ENCODE measurements at regions not wholly inside any gene's neighbourhood (a gene's known extent, or its start where the extent isn't known, plus 50 kb on each side); places are given as distances from the start of the nearest gene placed in this dataset.

DNA sequence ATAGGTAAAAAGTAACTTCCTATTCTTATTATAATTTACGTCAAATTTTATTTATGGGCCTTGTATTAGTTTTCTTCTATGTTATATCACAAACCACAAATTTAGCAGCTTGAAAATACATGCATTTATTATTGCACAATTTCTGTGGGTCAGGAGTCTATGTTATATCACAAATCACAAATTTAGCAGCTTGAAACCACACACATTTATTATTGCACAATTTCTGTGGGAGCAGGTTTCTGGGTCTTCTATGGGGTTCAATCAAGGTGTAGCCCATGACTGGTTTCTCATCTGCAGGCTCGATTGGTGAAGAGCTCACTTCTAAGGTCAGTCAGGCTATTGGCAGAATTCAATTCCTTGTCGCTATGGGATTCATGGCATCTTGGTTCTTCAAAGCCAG is 332.7 kb upstream of the HAND2 start:
- no peak for DNase-seq (ENCODE audit: low read depth in 4 of 4, low spot score in 3 of 4)

DNA sequence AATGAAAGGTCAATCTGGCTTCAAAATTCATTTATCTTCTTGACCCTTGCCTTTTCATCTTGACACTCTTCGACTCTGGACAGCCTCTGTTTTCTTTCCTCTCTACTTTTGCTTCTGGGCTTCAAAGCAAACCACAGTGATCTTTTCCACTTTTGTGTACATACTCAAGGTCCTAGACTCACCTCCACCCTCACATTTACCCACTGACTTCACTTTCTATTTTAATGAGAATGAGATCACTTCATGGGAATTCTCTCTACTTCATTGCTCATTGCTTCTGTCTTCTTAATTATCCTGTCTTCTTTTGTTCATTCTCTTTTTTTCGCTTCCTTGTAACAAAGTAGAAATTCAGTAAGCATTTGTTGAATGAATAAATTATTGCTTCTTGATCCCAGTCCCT is 330.1 kb upstream of the HAND2 start:
- DNase-seq (ENCODE audit: low read depth in 4 of 4, low spot score in 3 of 4) = no peak

DNA sequence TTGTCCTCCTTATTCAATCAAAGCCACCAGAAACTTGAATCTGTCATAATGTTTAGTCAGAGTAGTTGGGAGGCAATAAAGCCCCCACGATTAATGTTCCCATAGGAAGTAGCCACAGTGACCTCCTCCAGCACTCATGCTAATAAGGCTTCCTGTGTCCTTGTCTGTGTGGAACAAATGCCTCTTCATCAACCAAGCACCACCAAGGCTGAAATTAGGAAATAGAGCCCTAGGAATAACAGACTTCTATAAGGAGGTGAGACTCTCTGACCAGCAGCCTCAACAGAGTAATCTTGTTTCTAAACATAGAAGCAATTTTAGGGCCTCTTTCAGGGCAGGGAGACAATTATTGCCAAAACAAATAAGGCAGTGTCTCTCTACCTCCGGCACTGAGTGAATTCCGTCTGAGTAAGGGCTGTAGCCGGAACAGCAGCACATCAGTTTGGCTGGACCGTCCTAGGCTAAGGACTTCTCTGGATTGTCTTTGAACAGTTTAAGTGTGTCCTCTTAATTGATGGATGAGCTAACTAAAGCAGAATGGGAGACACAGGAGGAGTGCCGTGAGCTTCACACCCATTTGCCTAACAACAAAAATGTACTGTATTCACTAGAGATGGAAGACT is 329.2 kb upstream of the HAND2 start:
- no peak for DNase-seq (ENCODE audit: low read depth in 4 of 4, low spot score in 3 of 4)

DNA sequence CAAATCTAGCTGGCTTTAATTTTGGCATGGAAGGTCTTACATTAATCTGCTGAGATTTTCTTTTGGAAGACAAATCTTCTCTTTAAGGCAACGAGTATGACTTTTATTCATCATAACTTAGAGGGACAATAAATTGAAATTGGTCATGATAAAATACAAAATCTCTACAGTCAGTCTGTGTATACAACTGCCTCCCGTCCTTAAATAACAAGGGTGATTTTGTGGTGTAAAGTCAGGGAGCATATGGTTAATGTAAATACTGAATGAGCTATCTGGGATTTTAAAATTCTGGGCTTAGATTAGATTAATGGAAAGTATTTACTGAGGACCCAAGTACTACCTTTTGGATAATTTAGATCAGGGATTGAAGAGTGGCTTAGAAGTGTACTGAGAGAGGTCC is 328.4 kb upstream of the HAND2 start:
- DNase-seq (ENCODE audit: low read depth in 4 of 4, low spot score in 3 of 4) = no peak

DNA sequence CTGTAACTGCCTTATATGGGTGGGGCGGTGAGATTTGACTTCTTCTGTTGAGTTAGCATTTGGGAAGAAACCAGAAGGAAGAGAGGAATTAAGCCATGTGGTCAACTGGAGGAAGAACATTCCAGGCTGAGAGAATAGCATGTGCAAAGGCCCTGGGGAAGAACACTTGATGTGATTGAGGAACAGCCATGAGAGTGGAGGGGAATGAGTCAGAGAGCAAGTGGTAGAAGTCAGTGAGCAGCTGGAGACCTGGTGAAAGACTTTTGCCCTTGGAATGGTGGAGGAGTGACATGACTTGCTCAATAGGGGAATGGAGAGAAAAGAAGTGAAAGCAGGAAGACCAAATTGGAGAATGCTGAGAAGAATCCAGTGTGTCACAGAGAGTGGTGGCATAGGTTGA is 327.8 kb upstream of the HAND2 start:
- DNase-seq (ENCODE audit: low read depth in 4 of 4, low spot score in 3 of 4) = no peak

DNA sequence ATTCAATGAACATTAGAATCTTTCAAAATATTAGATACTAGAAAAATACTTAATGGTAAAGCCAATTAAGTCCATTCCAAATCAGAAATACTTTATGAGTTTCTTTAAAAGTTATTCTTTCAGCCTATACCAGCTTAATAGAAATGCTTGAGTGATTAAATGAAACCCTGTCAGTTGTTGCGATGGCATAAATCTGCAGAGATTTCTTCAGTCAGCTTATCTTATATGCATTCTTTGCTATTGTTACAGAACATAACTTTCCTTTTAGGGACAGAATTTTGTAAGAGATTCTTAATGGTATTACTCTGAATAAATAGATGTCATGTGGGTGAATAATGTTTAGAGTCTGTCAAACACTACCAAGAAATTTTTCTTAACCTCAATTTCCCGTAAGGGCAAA is 325.0 kb upstream of the HAND2 start:
- DNase-seq (ENCODE audit: low read depth in 4 of 4, low spot score in 3 of 4) = no peak

DNA sequence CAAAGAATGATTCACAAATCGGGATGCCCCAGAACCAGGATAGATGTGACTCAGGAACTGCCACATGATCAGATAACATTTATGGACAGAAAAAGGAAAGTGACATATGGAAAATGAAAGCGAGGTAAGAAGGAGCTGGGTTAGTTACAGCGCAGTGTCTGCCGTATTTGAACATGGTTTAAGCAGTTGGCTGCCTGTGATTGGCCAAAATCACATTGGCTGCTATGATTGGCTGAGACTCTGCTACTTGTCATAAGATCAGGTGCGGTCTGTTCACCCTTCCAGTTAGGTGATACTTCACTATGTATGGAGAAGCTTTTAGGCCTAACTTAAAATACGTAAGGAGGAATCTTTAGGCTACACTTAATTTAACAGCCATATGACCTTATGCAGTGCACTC is 322.7 kb upstream of the HAND2 start:
- DNase-seq (ENCODE audit: low read depth in 4 of 4, low spot score in 3 of 4) = no peak

DNA sequence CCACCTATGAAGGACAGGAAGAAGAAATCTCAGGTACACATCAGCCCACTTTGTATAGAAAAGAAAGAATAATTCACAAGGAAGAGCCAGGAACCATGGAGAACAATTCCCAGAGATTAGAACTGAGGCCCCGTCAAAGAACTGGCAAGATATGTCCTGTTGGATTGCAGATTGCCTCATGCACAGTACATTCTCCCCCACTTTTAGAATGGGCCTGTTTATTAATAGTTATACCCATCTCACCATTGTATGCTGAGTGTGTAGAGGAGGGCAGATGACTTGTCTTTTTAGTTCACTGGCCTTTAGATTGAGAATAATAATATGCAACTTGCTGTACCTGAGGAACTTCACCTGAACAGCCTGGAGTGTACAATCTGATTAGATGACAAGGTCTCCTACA is 315.6 kb upstream of the HAND2 start:
- DNase-seq (ENCODE audit: low read depth in 4 of 4, low spot score in 3 of 4) = no peak

DNA sequence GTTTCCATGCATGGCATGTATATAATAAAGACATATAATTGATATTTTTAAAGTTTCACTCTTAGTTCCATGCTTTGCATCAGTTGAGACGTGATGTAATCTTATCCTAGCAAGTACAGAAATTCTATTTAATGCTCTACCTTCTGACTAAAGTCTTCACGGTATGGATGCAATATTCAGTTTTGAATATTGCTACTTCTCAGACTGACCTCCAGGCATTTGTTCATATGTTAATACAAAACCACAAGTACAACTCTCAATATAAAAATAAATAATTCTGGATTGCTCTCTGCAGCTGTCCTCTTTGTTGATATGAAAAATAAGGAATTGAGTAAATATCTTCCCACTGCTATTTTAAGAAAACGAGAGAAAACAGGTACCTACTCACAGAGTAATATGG is 309.8 kb upstream of the HAND2 start:
- no peak for DNase-seq (ENCODE audit: low read depth in 4 of 4, low spot score in 3 of 4)

DNA sequence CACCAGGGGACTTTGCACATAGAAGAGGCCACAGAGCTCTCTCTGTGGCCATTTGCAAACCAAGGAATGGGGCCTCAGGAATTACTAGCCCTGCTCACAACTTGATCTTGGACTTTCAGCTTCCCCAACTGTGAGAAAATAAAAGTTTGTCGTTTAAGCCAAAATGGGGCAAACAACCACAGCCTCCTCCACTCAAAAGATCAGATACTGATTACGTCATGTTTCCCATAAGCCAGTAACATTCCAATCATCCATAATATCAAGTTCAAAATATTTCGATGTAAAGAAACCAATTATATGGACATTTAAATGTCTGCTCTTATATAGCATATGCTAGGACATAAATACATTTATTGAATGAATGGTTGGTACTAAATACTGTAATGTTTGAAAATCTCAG is 307.5 kb upstream of the HAND2 start:
- DNase-seq (ENCODE audit: low read depth in 4 of 4, low spot score in 3 of 4) = no peak

DNA sequence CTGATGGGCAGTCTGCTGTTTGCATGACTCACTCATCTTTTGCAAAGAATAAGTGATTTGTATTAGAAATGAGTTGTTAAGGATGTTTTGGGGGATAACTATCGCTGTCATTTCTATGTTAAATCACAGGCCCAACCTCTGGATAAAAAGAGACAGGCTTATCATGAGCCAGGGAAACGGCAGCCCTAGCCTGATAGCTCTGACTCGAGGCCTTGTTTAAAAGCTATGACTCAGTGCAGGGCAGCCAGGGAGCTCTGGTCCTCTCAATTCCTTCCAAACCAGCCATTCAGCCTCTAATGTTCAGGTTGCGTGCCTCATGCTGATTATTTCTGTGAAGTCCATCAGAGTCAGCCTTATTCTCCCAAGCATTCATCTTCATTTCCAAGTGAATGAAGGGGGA is 305.9 kb upstream of the HAND2 start:
- no peak for DNase-seq (ENCODE audit: low read depth in 4 of 4, low spot score in 3 of 4)

DNA sequence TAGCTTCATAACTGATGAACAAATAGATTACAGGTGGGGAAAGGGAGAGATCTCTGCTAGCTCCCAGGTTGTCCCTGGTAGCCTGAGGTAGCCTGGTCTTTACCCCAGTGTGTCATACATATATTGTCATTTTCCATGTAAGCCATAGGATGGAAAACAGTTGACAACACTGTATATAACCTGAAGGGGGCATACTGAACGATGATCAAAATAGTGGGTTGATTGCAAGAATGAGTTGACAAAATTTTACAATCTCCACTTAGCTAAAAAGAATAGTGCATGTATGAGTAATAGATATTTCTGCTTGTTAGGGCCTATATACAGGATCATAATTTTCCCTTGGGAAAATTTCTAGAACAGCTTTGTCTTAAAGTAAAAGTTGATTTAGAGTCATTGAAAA is 304.1 kb upstream of the HAND2 start:
- DNase-seq (ENCODE audit: low read depth in 4 of 4, low spot score in 3 of 4) = no peak

DNA sequence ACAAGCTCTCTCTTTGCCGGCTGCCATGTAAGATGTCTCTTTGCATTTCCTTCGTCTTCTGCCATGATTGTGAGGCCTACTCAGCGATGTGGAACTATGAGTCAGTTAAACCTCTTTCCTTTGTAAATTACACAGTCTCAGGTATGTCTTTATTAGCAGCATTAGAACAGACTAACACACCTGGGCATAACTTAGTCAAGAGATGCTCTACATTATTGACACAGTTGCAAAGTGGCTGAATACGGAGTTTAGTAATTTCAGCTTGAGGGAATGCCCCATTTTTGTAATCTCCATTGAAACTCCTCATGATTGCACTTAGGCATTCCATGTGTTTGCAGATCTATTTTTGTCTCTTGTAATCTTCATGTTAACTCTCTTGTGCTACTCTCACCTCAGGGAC is 299.5 kb upstream of the HAND2 start:
- no peak for DNase-seq (ENCODE audit: low read depth in 4 of 4, low spot score in 3 of 4)

DNA sequence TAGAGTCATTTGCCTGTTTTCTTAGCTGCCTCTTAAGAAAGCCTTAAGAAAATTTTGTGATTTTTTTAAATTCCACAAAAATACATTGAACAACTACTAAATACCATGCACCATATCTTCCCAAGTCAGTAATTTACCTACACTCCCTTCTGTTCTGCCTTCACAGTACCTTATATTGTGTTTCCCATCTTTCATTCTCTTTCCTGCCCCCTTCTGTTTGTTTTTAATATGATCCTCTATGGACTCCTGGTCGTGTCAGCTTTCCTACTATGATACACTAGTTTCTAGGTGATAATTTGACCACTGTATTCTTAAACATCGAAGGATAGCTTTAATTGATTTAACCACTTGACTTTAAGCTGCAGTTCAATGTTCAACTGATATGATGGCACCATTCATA is 297.7 kb upstream of the HAND2 start:
- DNase-seq (ENCODE audit: low read depth in 4 of 4, low spot score in 3 of 4) = no peak

DNA sequence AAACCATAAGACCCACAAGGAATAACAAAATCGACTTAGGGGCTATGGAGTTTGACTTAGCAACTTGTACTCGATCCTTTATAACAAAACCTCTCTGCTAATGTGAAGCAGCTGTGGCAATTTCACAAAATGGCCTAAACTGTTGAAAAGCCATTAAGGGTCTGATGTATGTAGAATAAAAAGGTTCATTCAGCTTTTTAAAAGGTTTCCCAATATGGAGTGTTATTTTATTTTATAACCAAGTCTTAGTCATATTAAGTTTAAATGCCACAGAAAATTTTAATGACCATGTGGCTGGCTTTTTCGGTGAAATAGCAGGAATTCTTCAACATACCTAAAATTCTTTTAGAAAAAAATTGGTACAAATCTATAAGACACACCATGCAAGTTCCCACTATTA is 291.8 kb upstream of the HAND2 start:
- no peak for DNase-seq (ENCODE audit: low read depth in 4 of 4, low spot score in 3 of 4)

DNA sequence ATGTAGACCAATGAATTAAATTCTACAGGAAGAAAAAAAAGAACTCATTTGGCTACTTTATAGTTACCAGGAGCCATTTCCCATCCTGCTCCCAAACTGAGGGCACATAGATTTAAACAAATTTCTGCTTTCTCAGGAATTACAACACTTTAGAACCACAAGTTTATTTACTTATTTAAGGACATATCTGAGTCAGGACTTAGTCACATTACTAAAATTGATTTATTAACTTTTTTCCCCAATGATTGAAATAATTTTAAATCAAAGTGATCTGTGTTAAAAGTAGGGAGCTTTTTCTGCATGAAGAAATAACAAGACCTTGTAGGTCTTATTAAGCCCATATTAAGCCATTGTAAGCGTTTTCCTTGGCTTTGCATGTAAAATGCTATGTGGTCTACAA is 291.0 kb upstream of the HAND2 start:
- DNase-seq (ENCODE audit: low read depth in 4 of 4, low spot score in 3 of 4) = no peak

DNA sequence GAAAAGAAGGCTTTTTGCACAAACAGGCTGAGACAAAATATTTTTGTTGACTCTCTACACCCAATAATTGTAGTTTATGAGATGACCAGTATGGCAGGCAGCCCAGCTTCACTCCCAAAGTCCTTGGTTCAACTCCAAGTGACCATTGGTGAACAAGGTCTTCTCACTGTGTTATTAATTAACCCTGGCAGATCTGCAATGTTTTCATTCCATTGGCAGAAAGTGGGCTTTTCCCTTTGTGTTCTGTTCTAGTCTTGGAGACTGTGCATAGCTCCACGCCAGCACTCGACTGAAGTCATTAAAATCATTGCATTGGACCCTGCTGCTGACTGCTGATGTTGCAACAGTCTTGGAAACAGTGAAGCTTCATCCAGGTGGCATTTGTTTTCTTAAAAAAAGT is 277.3 kb upstream of the HAND2 start:
- DNase-seq (ENCODE audit: low read depth in 4 of 4, low spot score in 3 of 4) = no peak

DNA sequence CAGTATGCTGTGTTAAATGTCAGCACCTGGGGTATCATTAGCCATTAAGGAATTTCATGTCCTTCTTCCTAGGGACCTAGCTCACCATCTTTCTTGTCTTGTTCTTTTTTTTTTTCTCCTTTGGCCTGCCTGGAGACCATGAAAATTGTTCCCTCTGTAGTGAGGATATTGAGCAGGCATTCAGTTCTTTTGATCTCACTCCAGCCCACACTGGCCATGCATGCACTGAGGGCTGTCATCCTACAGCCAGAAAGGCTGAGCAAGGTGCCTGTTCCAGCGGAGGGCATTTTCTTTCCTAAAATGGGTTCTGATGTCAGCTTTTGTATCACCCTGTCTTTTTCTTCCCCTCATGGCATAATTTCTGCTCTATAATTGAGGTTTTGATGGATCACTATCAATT is 275.9 kb upstream of the HAND2 start:
- DNase-seq (ENCODE audit: low read depth in 4 of 4, low spot score in 3 of 4) = no peak

DNA sequence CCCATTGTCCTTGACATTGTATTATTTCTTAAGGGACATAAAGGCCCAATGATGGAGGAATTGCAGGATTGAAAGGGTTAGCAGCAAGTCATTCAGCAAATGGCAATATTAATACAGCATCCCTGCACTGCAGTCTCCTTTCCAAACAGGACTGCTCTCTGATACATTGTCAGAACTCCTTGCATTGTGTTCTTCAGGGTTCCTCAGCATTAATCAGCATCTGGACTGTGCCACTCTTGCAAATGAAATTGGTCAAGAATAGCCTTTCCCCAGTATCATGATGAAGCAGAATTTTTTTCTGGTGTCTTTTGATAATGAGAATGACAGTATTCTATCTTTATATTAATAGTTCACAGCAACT is 272.6 kb upstream of the HAND2 start:
- no peak for DNase-seq (ENCODE audit: low read depth in 4 of 4, low spot score in 3 of 4)

DNA sequence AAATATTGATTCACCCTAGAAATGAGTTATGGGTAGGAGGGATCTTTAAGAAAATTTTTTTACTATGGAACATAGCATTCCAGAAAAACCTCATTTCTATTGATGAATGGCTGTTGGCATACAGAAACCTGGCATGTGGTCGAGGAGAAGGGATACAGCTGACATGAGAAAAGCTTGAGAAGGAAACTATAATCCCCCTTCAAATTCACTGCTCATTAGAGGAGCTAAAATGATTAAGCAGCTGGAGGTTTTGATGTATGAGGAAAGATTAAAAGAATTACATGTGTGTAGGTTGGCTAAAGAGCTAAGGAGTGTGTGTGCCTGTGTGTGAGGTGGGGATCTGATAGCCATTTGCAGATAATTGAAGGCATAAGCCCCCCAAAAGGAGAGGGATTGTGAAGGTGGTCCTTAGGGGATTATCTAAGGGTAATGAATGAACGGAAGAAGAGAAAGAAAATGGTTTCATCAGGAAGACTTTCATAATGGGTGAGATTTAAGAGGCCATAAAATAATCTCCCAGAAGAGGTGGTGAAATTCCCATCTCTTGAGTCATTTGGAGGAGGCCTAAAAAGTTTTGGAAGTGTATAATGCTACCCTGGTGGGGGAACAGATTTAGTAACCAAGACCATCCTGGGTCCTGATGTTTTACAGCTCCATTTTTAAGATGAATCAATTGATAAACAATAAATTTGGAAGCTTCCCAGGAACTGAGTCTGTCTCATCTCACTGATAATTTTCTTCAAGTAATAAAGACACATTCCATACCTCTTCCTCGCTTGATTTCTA is 272.0 kb upstream of the HAND2 start:
- DNase-seq (ENCODE audit: low read depth in 4 of 4, low spot score in 3 of 4) = no peak

DNA sequence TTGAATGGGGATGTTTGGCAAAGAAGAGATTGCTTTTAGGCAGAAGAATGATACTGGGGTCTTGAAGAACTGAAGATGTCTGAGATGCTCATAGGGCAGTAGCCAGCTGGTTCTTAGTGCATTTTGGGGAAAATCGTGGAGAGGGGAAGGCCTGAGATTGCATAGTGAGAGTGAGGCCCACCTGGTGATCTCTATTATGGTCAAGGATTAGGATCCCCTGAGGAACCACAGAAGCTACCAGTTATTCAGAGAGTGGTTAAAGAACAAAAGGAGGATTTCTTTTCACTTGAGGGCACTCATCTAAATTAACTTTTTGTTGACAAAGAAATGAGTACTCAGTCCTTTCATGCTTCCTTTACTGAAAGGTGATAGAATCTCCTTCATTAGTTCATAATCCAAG is 271.3 kb upstream of the HAND2 start:
- no peak for DNase-seq (ENCODE audit: low read depth in 4 of 4, low spot score in 3 of 4)

DNA sequence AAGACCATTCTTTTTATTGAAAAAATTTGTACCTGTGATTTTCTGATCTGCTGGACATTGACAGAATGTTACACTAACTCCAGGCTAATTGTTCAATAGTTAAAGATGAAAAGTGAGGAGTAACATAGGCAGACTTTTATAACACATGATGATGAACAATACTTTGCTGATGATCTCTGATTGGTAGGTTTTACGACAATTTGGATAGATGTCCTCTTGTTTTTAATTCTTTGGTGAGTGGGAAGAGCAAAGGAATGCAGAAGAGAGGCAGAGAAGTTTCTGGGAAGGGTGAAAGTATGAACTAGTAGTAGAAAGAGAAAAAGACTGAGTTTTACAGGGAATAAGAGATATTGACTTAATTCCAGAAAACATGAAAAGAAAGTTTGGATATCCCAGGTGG is 267.3 kb upstream of the HAND2 start:
- DNase-seq (ENCODE audit: low read depth in 4 of 4, low spot score in 3 of 4) = no peak

DNA sequence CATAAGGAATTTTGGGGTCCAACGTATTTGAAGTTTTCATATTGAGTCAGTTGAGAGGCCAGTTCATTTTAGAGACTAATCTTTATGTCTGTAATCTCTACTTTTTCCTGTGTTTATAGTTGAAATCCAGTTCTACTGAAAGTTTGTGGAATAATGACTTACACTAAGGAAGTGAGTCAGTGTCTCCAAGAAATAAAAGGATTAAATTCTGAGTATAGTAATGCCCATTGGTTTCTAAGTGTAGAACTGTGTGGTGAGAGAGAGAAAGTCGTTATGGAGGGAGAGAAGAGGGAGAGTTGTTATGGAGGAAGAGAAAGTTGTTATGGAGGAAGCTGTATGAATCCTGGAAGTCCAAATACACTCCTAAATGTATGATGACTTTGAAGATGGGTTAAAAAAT is 264.6 kb upstream of the HAND2 start:
- DNase-seq (ENCODE audit: low read depth in 4 of 4, low spot score in 3 of 4) = no peak
